ENCODE measurements at regions not wholly inside any gene's neighbourhood (a gene's known extent, or its start where the extent isn't known, plus 50 kb on each side); places are given as distances from the start of the nearest gene placed in this dataset.
"Not testable (repeated sequence)": the region's sequence is repeated elsewhere in the genome, so short reads cannot be mapped to it uniquely, and the experiment has no call there.

GRCh38 chr9:115525111-115526058 lies 407.4 kb upstream of the TNC start:
- Mint-ChIP-seq H3K36me3 (ENCODE audit: low read depth) (no peaks in the 10 kb centered on the region), H3K9me3 (ENCODE audit: insufficient read depth) (no peaks in the 10 kb centered on the region), H3K27ac (no peak overlapping the region), H3K4me3 (no peak overlapping the region), H3K4me1 (ENCODE audit: low read depth) (no peaks in the 10 kb centered on the region), H3K27me3 (ENCODE audit: low read depth) (peaks cover 2% of the 10 kb centered on the region)
- DNase-seq (no peak), ATAC-seq (no peak)
- POLR2A ChIA-PET, result no interaction called here
- CTCF ChIA-PET, result interaction anchor here (0.5 to 1.5 kb wide), 3 partner anchors 845 to 872 kb away, joined by 3 to 5 read pairs (median 3); no protein-coding TSS in a partner anchor

- Mint-ChIP-seq H3K9me3 (ENCODE audit: insufficient read depth) (no peaks in the 10 kb centered on the region), H3K36me3 (ENCODE audit: low read depth) (no peaks in the 10 kb centered on the region), H3K4me3 (no peak overlapping the region), H3K27ac (no peak overlapping the region), H3K4me1 (ENCODE audit: low read depth) (no peaks in the 10 kb centered on the region), H3K27me3 (ENCODE audit: low read depth) (peaks cover 4% of the 10 kb centered on the region)
- no peak for DNase-seq
- ChIA-PET POLR2A (no interaction called here), CTCF (no interaction called here)
- no peak for ATAC-seq
Measured at GRCh38 chr9:115531410-115532125, 413.6 kb upstream of the TNC start.

GRCh38 chr9:115533511-115533910 lies 415.6 kb upstream of the TNC start:
- ChIA-PET CTCF (no interaction called here), POLR2A (no interaction called here)
- DNase-seq (no peak), ATAC-seq (no peak)
- Mint-ChIP-seq H3K36me3 (ENCODE audit: low read depth) (no peaks in the 10 kb centered on the region), H3K27ac (no peak overlapping the region), H3K4me1 (ENCODE audit: low read depth) (no peaks in the 10 kb centered on the region), H3K4me3 (no peak overlapping the region), H3K9me3 (ENCODE audit: insufficient read depth) (no peaks in the 10 kb centered on the region), H3K27me3 (ENCODE audit: low read depth) (peaks cover 8% of the 10 kb centered on the region)

- POLR2A ChIA-PET, result no interaction called here
Measured at GRCh38 chr9:115540091-115540490, 422.1 kb upstream of the TNC start.

DNA sequence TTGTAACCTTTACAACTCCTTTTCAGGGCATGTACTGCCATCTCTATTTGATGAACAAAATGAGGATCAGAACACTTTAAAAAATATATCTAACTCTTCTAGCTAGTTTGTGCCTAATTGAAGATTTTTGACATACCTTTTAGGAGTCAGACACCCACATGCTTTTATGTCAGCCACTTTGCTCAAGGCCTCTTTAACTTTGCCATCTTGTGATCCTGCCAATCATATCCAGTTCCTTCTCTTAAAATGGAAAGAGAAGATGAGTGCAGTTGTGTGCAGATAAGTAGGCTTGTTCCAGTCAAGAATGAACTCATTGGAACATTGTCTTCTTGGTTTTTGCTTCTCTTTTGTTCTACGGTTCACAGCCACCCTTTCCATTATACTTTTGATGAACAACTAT lies 425.6 kb upstream of the TNC start:
- Mint-ChIP-seq H3K36me3 (ENCODE audit: low read depth) (no peaks in the 10 kb centered on the region), H3K27ac (no peak overlapping the region)
- CTCF ChIA-PET, result no interaction called here

More at GRCh38 chr9:115540091-115540490, 422.1 kb upstream of the TNC start:
- ATAC-seq, result no peak
- CTCF ChIA-PET, result no interaction called here
- no peak overlapping the region for H3K4me3 Mint-ChIP-seq
- no peaks in the 10 kb centered on the region for H3K4me1 Mint-ChIP-seq (ENCODE audit: low read depth)
- H3K9me3 Mint-ChIP-seq (ENCODE audit: insufficient read depth), result no peaks in the 10 kb centered on the region
- no peak for DNase-seq
- no peak overlapping the region for H3K27ac Mint-ChIP-seq
- no peaks in the 10 kb centered on the region for H3K36me3 Mint-ChIP-seq (ENCODE audit: low read depth)
- peaks cover 3% of the 10 kb centered on the region for H3K27me3 Mint-ChIP-seq (ENCODE audit: low read depth)

GRCh38 chr9:115548609-115549260 lies 430.8 kb upstream of the TNC start:
- no peaks in the 10 kb centered on the region for H3K9me3 Mint-ChIP-seq (ENCODE audit: insufficient read depth)
- H3K4me3 Mint-ChIP-seq, result no peak overlapping the region
- ChIA-PET CTCF (no interaction called here), POLR2A (no interaction called here)
- H3K27me3 Mint-ChIP-seq (ENCODE audit: low read depth), result no peaks in the 10 kb centered on the region
- no peaks in the 10 kb centered on the region for H3K4me1 Mint-ChIP-seq (ENCODE audit: low read depth)
- no peak overlapping the region for H3K27ac Mint-ChIP-seq
- DNase-seq (no peak), ATAC-seq (no peak)
- no peaks in the 10 kb centered on the region for H3K36me3 Mint-ChIP-seq (ENCODE audit: low read depth)

More for the DNA sequence above, 425.6 kb upstream of the TNC start:
- DNase-seq (no peak), ATAC-seq (no peak)
- POLR2A ChIA-PET, result no interaction called here
- H3K27me3 Mint-ChIP-seq (ENCODE audit: low read depth), result no peaks in the 10 kb centered on the region
- H3K4me3 Mint-ChIP-seq, result no peak overlapping the region
- no peaks in the 10 kb centered on the region for H3K4me1 Mint-ChIP-seq (ENCODE audit: low read depth)
- H3K9me3 Mint-ChIP-seq (ENCODE audit: insufficient read depth), result no peaks in the 10 kb centered on the region

DNA sequence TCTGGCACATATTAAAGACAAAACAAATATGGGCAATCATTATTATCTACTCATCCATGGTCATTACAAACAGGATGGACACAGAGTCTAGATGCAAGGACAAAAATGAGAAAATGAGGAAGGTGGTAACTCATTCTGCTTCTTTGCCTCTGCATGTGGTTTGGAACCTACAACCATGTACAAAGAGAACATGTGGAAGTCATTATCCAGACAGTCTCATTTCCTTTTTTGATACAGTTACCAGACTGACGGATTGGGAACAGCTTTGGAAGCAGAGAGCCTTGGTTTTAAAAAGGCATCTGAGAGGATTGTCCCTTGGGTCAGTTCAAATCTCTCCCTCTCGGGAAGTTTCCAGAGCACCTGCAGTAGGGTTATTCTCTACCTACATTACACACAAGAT lies 433.4 kb upstream of the TNC start:
- POLR2A ChIA-PET, result no interaction called here
- H3K9me3 Mint-ChIP-seq (ENCODE audit: insufficient read depth), result peaks cover 10% of the 10 kb centered on the region
- no peaks in the 10 kb centered on the region for H3K36me3 Mint-ChIP-seq (ENCODE audit: low read depth)
- ATAC-seq (no peak), DNase-seq (no peak)
- no peaks in the 10 kb centered on the region for H3K4me1 Mint-ChIP-seq (ENCODE audit: low read depth)
- no peak overlapping the region for H3K27ac Mint-ChIP-seq
- H3K4me3 Mint-ChIP-seq, result no peak overlapping the region
- CTCF ChIA-PET, result no interaction called here
- H3K27me3 Mint-ChIP-seq (ENCODE audit: low read depth), result no peaks in the 10 kb centered on the region

- Mint-ChIP-seq H3K27me3 (ENCODE audit: low read depth) (no peaks in the 10 kb centered on the region), H3K4me3 (no peak overlapping the region), H3K36me3 (ENCODE audit: low read depth) (no peaks in the 10 kb centered on the region), H3K27ac (no peak overlapping the region), H3K4me1 (ENCODE audit: low read depth) (no peaks in the 10 kb centered on the region), H3K9me3 (ENCODE audit: insufficient read depth) (peaks cover 10% of the 10 kb centered on the region)
- ChIA-PET POLR2A (no interaction called here), CTCF (no interaction called here)
- DNase-seq, result no peak
- no peak for ATAC-seq
Measured at GRCh38 chr9:115553060-115553773, 435.3 kb upstream of the TNC start.

GRCh38 chr9:115556432-115556831 lies 438.5 kb upstream of the TNC start:
- Mint-ChIP-seq H3K36me3 (ENCODE audit: low read depth) (no peaks in the 10 kb centered on the region), H3K4me3 (no peak overlapping the region), H3K27me3 (ENCODE audit: low read depth) (no peaks in the 10 kb centered on the region), H3K9me3 (ENCODE audit: insufficient read depth) (peaks cover 10% of the 10 kb centered on the region), H3K27ac (no peak overlapping the region), H3K4me1 (ENCODE audit: low read depth) (no peaks in the 10 kb centered on the region)
- POLR2A ChIA-PET, result no interaction called here
- DNase-seq, result no peak
- no peak for ATAC-seq
- CTCF ChIA-PET, result no interaction called here

GRCh38 chr9:115575147-115575546 lies 457.2 kb upstream of the TNC start:
- POLR2A ChIA-PET, result interaction anchor here (0.5 kb wide), 1 partner anchor 9 kb away, joined by 3 read pairs; no protein-coding TSS in a partner anchor
- Mint-ChIP-seq H3K36me3 (ENCODE audit: low read depth) (no peaks in the 10 kb centered on the region), H3K27me3 (ENCODE audit: low read depth) (no peaks in the 10 kb centered on the region), H3K4me1 (ENCODE audit: low read depth) (no peaks in the 10 kb centered on the region), H3K4me3 (no peak overlapping the region), H3K9me3 (ENCODE audit: insufficient read depth) (no peaks in the 10 kb centered on the region), H3K27ac (no peak overlapping the region)
- DNase-seq (no peak), ATAC-seq (no peak)
- CTCF ChIA-PET, result interaction anchor here (1.1 kb wide), 1 partner anchor 18 kb away, joined by 4 read pairs; no protein-coding TSS in a partner anchor

GRCh38 chr9:115585458-115585857 lies 467.5 kb upstream of the TNC start:
- POLR2A ChIA-PET, result not testable (repeated sequence)

More at GRCh38 chr9:115585458-115585857, 467.5 kb upstream of the TNC start:
- H3K9me3 Mint-ChIP-seq (ENCODE audit: insufficient read depth); DNase-seq; H3K4me3 Mint-ChIP-seq; ATAC-seq; H3K27ac Mint-ChIP-seq; H3K27me3 Mint-ChIP-seq (ENCODE audit: low read depth); CTCF ChIA-PET; H3K4me1 Mint-ChIP-seq (ENCODE audit: low read depth); H3K36me3 Mint-ChIP-seq (ENCODE audit: low read depth): not testable (repeated sequence)
